Kidney epithelial cell (primary cell): ENCODE measurements at regions not wholly inside any gene's neighbourhood (a gene's known extent, or its start where the extent isn't known, plus 50 kb on each side); places are given as distances from the start of the nearest gene placed in this dataset.

Experiments used
- DNase-seq: peaks from one replicate; pipeline ENCODE4 v3.0.0-alpha.2; 2010; ENCODE audit warnings: low read depth
- H3K27me3 ChIP-seq: 2 replicates; pipeline ENCODE4 v1.6.0; 2011; ENCODE audit warnings: low read length; ENCODE audit not compliant: control insufficient read depth, insufficient read depth
- H3K36me3 ChIP-seq: 2 replicates; pipeline ENCODE4 v1.5.1; 2011; ENCODE audit warnings: low read length; ENCODE audit not compliant: control insufficient read depth, insufficient read depth
- H3K4me3 ChIP-seq: 2 replicates; pipeline ENCODE4 v1.5.1; 2011; ENCODE audit warnings: low read depth, mild to moderate bottlenecking, control low read depth, low read length
- TF ChIP-seq, protein P1 (sequence below): IDR thresholded peaks from 2 replicates; pipeline ENCODE4 v1.5.1; 2011; ENCODE audit warnings: mild to moderate bottlenecking, moderate library complexity, low read length, control low read depth, inconsistent platforms; ENCODE audit not compliant: insufficient read depth, poor library complexity, severe bottlenecking

DNA sequence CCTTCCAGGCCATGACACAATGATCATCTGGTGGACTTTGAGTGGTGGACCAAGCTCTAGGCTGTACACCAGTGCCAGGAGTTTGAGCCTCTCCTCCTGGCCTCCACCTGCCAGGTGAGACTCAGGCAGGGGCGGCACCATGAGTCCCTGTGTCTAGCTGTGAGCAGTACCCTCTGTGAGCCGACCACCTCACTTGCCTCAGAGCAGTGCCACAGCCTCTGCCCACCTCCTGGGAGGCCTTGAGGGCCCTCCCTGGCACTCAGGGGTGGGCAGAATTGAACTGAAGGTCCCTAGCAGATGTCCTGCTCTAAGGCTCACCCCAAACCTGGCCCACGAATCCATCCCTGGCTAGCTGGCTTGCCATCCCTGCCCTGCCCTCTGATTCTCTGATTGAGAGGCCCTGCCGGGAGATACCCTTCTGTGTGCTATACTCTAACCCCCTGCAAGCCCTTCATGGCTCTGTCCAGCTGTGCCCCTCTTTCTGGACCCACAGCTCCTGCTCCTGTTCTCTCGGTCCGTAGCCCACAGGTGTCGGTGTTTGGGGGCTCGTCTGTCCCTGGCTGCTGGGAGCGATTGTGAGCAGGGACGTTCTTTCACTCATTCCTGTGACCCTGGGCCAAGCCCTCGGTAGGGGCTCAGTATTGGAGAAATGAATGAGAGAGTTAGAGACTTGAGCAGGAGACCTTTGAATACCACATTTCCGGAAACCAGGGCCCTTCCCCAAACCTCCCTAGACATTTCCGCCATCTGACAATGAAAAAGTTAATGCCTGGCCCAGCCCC, 70.0 kb downstream of the INHBB start:
- H3K4me3 ChIP-seq, result no peak overlapping the region
- no peak for DNase-seq
- peaks cover 6% of the 10 kb centered on the region for H3K27me3 ChIP-seq
- TF ChIP-seq, protein P1, sequence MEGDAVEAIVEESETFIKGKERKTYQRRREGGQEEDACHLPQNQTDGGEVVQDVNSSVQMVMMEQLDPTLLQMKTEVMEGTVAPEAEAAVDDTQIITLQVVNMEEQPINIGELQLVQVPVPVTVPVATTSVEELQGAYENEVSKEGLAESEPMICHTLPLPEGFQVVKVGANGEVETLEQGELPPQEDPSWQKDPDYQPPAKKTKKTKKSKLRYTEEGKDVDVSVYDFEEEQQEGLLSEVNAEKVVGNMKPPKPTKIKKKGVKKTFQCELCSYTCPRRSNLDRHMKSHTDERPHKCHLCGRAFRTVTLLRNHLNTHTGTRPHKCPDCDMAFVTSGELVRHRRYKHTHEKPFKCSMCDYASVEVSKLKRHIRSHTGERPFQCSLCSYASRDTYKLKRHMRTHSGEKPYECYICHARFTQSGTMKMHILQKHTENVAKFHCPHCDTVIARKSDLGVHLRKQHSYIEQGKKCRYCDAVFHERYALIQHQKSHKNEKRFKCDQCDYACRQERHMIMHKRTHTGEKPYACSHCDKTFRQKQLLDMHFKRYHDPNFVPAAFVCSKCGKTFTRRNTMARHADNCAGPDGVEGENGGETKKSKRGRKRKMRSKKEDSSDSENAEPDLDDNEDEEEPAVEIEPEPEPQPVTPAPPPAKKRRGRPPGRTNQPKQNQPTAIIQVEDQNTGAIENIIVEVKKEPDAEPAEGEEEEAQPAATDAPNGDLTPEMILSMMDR, result no peak
- no peaks in the 10 kb centered on the region for H3K36me3 ChIP-seq

DNA sequence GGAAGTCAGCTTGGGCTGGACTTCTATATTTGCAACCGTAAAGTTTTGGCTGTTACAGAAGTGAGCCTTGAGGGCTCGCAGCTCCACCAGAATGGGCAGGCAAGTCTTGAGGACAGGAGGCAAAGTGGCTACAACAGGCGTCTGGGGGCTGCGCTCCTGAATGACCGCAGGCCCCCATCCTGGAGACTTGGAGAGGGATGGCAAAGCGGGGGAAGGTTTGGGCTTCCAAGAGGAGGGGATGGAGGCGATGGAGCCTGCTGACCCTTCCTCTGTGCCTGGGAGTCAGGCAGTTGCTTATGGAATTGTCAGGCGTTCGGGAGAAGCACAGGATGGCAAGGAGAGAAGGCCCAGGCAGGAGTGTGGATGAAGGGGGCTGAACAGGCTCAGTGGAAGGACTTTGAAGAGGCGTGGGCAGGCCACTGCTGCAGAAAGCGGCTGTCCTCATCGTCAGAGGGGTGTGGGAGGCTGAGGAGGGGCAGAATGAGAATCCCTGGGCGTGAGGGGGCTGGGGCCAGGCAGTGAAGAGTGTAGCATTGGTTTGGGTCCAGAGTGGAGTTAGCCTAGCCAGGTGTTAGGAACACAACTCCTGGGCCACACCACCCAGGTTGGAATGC, 72.3 kb downstream of the INHBB start:
- TF ChIP-seq, protein P1, result no peak
- no peak for DNase-seq

DNA sequence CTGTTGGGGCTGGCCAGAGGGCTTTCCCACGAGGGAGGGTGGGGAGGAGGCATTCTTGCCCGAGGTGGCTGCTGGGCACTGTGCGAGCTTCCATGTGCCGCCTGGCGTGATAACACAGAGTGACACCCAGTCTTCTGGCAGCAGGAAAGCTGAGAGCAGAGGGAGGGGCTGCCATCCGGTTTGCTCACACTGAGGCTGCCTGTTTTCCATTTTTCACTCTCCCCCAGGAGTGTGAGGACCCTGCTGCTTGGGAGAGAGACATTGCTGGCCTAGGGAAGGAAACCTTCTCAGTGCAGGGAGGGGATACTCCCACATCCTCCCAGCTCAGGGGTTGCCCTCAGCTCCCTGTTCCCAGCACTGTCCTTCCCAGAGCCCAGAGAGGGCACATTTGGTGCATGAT, 73.1 kb downstream of the INHBB start:
- Histone ChIP-seq H3K36me3 (no peaks in the 10 kb centered on the region), H3K27me3 (peaks cover 27% of the 10 kb centered on the region), H3K4me3 (no peak overlapping the region)
- TF ChIP-seq, protein P1, result no peak
- no peak for DNase-seq

More for the DNA sequence above, 72.3 kb downstream of the INHBB start:
- Histone ChIP-seq H3K27me3 (peaks cover 20% of the 10 kb centered on the region), H3K36me3 (no peaks in the 10 kb centered on the region), H3K4me3 (no peak overlapping the region)

DNA sequence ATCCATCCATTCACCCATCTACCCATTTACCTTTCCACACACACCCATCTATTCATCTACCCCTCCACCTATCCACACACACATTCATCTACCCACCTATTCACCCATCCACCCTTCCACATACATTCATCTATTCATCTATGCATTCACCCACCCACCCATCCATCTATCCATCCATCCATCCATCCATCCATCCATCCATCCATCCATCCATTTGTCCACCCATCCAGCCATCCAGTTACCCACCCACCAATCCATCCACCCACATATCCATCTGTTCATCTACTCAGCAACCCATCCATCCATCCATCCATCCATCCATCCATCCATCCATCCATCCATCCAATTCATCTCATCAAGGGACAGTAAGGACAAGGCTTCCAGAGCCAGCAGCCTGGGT, 74.0 kb downstream of the INHBB start:
- H3K36me3 ChIP-seq, result no peaks in the 10 kb centered on the region
- no peak overlapping the region for H3K4me3 ChIP-seq
- no peak for DNase-seq
- peaks cover 34% of the 10 kb centered on the region for H3K27me3 ChIP-seq
- TF ChIP-seq, protein P1, result no peak

DNA sequence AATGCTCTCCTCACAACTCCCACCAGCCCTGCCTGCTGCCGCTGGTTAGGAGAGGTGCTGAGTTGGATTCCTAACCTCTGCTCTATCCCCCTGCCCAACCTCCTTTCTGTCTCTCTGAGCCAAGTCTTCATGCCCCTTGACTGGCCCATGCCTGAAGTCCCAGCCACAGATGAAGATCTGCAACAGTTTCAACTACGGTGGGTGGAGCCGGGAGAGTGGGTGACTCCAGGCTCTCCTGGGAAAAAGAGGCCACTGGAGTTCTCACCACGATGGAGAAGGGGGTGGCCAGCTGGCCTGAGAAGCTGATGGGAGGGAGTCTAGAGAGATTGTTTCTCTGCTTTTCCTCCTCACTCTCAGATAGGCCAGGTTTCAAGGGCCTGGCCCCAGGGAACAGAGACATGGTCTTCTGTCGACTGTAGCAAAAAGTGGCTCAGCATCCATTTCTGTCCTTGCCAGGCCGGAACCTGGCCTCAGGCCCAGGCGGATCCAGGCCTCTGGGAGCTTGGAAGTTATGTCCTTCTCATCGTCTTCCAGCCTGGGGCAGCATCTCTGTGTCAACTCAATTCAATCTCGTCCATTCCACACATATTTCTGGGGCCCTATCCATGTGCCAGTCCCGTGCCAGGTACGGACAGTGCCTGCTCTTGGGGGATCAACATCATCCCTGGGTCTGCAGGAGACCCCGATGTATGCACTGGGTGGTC, 75.3 kb downstream of the INHBB start:
- Histone ChIP-seq H3K27me3 (peaks cover 38% of the 10 kb centered on the region), H3K4me3 (no peak overlapping the region), H3K36me3 (no peaks in the 10 kb centered on the region)
- TF ChIP-seq, protein P1, result no peak
- DNase-seq, result no peak
